HuH-7.5 (cell line): ENCODE measurements at regions not wholly inside any gene's neighbourhood (a gene's known extent, or its start where the extent isn't known, plus 50 kb on each side); places are given as distances from the start of the nearest gene placed in this dataset.
A peak's percentile ranks its signal among the peaks of the same experiment; 100 is the strongest.
"Not testable (repeated sequence)": the region's sequence is repeated elsewhere in the genome, so short reads cannot be mapped to it uniquely, and the experiment has no call there.

Experiments
- DNase-seq: peaks from one replicate; pipeline ENCODE4 v3.0.0; 2011; ENCODE audit warnings: low spot score

GRCh38 chr1:214715126-214715525 lies 112.1 kb downstream of the CENPF start:
- no peak for DNase-seq

- no peak for DNase-seq
These were observed 114.4 kb downstream of the CENPF start for GRCh38 chr1:214717351-214717750.

DNA sequence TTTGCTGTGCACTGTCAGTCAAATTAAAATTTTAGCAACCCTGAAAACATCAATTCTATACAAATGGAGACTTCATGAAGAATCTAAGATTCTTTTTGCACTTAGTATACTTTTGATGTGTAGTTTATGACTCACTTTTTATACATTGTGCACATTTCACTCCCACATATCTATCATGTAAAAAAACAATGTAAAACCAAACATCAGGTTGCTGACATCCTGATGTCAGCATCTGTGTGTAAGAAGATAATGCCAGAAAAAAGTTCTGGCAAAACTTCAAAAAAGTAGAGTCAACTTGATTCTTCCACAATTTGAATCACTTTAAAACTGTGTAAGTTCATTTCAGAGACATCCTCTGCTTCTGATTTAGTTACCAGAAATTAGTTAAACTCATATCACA lies 115.7 kb downstream of the CENPF start:
- DNase-seq = no peak

DNA sequence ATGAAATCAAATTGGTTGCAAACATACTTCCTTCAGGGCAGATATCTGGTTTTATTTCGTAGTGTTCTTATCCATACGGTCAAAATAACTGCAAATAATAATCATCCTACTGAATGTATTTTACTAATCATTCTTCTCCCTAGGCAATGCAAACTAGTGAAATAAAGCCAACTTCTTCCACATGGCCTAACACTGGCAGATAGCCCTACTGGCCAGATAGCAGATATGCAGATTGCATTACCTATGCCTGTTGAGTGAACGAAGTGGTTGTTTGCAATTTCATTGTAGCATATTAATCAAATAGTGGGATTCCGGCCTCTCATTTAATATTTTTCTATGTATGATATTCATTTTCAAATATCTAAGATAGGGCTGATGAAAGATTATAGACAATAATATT lies 116.2 kb downstream of the CENPF start:
- no peak for DNase-seq

- no peak for DNase-seq
These were observed 117.6 kb downstream of the CENPF start for GRCh38 chr1:214720561-214720960.

GRCh38 chr1:214727274-214727673 lies 124.3 kb downstream of the CENPF start:
- DNase-seq = no peak

DNA sequence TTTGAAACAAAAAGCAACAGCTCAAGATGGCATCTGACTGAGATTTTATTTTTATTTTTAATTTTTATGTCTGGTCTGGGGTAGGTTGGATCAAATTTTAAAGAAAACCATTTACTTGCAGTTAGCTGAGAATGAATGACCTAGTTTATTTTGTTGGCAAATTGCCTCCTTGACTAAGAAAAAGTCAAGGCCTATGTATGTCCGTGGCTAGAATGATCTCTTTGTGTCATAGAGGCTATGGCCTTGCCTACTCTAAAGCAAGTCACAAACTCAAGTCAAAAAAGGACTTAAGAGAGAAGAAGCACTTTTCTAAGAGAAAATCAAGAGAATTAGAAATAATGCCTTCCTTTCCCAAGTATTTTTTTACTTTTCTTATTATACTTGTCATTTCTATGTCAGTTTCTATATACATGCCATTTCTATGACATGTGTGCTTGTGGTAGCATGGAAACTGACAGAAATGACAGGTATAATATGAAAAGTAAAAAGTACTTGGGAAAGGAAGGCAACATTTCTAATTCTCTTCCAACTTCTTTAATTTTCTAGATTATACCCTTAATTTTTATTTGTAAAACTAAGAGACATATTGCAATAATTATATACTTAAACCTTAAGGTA lies 136.7 kb downstream of the CENPF start:
- no peak for DNase-seq

DNA sequence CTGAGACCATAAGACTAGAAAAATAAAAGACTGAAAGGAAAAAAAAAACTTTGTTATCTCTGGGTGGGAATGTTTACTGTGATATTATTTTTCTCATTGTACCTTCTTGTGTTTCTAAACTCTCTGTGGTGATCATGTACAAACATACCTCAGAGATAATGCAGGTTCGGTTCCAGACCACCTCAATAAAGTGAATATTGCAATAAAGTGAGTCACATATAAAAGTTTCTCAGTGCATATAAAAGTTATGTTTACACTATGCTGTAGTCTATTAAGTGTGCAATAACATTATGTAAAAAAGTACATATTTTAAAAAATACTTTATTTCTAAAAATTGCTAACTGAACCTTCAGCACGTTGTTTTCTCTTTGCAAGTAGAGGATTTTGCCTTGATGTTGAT lies 137.5 kb downstream of the CENPF start:
- DNase-seq = no peak

DNA sequence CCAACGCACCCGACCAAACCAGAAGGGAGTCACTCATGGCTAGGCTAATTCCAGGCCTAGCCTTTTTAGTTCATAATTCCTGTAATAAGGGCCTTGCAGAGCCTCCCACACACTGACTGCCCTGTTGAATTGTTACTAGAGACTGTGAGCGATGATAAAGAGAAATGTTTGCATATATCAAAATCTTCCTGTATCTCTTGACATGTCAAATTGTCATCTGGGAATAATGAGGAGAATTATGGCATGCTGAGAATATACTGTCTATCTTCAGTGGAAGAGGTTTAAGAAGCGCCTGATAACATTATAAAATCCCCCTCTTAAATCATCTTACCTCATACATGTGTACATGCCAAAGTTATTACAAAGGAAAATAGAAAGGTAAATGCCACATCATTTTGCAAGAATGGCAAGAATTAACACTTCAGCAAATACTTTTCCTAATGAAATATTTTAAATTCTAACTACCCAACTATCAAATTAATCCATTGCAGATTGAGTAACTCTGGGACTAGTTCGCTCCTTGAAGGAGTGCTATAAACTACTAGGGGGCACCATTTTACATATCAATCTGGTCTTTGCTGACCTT lies 144.1 kb downstream of the CENPF start:
- DNase-seq = no peak

DNA sequence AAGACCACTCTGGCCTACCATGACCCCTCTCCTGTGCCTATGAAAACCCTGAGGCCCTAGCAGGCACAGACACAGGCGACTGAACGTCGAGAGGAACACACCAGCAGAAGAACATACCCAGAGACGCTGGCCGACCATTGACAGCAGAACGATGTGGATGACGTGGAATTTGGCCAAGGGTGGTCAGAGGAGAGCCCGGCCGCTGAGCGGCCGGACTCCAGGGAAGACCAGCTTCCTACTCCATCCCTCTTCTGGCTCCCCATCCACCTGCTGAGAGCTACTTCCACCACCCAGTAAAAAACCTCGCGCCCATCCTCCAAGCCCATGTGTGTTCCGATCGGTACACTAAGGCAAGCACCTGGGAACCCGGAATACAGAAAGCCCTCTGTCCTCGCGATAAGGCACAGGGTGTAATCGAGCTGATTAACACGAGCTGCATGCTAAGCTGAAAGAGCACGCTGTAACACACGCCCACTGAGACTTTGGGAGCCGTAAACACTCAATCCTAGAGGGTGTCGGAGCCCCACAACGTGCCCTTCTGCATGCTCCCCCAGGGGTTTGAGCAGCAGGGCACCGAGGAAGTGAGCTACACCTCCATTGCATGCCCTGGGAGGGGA lies 150.3 kb downstream of the CENPF start:
- DNase-seq = no peak

DNA sequence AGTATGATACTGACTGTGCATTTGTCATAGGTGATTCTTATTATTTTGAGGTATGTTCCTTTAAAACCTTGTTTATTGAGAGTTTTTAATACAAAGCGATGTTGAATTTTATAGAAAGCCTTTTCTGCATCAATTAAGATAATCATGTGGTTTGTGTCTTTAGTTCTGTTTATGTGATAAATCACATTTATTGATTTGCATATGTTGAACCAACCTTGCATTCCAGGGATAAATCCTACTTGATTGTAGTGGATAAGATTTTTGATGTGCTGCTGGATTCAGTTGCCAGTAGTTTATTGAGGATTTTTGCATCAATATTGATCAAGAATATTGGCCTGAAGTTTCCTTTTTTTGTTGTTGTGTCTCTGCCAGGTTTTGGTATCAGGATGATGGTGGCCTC lies 158.0 kb downstream of the CENPF start:
- DNase-seq = no peak

DNA sequence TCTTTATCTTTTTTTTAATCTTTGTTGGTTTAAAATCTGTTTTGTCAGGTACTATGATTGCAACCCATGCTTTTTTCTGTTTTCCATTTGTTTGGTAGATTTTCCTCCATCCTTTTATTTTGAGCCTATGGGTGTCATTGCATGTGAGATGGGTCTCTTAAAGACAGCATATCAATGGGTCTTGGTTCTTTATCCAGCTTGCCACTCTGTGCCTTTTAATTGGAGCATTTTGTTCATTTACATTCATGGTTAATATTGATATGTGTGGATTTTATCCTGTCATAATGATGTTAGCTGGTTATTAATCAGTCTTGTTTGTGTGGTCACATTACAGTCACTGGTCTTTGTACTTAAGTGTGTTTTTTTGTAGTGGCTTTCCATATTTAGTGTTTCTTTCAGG lies 159.9 kb downstream of the CENPF start:
- DNase-seq = no peak

DNA sequence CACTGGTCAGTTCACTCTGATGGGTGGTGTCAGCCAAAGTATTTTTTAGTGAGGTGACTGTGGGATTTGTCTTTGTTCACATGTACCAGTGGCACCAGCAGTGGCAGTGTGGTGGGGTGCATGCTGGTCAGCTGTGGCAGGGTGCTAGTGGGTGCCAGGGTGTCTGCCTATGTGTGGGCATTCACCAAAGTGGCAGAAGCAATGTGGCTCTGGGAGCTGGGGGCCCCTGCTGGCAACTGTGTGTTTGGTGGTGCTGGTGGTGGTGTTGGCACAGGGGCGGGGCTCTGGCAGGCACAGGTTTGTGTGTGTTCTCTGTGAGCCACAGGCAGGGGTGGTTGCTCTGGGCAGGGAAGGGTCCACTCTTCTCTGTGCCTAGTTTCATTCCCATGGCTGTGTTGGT lies 161.5 kb downstream of the CENPF start:
- no peak for DNase-seq

- no peak for DNase-seq
These were observed 164.2 kb downstream of the CENPF start for GRCh38 chr1:214767221-214767620.

DNA sequence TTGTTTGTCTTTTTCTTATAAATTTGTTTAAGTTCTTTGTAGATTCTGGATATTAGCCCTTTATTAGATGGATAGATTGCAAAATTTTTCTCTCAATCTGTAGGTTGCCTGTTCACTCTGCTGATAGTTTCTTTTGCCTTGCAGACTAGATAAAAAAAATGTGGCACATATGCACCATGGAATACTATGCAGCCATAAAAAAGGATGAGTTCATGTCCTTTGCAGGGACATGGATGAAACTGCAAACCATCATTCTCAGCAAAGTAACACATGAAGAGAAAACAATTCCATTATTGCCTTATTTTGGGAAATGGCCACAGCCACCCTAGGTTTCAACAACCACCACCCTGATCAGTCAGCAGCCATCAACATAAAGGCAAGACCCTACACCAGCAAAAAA lies 166.7 kb downstream of the CENPF start:
- DNase-seq = not testable (repeated sequence)

- no peak for DNase-seq
These were observed 174.4 kb downstream of the CENPF start for GRCh38 chr1:214777364-214777763.

- no peak for DNase-seq
These were observed 189.0 kb downstream of the CENPF start for GRCh38 chr1:214791961-214792360.

DNA sequence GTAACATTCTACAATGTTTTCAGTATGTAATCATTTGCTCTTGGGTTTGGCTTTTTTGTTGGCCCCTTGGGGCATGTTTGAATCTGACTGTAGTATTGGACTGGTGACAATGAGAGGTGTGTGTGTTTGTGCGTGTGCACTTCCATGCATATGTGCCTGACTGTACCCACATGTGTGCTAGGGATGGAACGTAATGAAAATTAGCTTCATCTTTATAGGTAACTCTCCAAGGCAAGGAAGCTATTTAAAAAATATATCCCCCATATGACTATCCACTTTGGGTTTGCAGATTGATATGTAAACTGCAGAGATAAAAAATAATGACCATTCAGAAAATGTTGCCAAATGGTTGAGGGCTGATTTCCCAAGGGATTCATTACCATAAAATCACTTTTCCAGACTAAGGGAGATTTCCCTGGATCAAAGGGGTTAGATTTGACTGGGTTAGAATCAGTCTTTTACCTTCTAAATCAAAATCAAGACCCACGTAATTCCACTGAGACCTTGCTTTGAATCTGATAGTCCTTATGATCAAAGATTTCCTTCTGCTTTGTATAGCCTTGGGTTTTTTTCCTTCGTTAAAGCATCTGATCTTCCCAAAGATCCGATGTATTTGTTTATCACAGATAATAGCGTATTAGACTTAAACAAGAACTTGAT lies 189.7 kb downstream of the CENPF start:
- no peak for DNase-seq

DNA sequence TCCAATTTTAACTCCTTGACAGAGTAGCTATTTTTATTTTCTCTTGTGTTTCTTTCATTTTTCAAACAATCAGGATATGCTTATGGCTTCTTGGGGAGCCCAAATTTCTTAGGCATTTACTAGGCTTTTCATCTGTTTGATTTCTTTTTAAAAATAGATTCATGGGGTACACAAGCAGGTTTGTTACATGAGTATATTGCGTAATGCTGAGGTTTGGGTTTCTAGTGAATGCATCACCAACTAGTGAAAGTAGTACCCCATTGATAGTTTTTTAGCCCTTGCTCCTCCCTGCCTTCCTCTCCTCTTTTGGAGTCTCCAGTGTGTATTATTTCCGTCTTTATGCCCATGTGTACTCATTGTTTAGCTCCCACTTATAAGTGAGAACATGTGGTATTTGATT lies 190.7 kb downstream of the CENPF start:
- DNase-seq = no peak

GRCh38 chr1:214801191-214801590 lies 198.2 kb downstream of the CENPF start:
- no peak for DNase-seq

DNA sequence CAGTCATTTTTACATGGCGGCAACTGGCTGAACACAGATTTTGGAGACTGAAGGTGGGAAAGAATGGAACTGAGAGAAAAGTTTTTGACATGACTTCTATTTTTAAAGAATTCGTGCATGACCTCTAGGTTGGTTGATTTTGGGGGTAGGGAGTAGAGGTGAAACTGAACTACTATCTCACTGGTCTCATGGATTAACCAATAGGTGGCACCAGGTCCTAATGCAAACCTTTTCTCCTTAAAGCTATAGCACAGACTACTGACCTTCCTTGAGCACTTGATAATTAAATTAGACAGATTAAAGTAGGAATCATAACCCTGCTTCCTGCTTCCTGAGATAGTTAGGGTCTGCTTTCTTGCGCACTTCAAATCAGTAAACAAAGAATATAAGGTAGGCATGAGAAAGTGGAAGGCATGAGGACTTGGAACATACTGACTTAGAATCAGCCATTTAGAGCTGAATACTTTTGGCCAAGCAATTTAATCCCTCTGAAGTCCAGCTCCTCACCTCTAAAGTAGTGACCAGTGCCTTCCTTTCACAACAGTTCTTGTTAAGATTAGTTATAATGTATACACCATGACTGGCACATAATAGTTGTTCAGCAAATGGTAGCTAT lies 206.0 kb downstream of the CENPF start:
- DNase-seq = peak; percentile 4

DNA sequence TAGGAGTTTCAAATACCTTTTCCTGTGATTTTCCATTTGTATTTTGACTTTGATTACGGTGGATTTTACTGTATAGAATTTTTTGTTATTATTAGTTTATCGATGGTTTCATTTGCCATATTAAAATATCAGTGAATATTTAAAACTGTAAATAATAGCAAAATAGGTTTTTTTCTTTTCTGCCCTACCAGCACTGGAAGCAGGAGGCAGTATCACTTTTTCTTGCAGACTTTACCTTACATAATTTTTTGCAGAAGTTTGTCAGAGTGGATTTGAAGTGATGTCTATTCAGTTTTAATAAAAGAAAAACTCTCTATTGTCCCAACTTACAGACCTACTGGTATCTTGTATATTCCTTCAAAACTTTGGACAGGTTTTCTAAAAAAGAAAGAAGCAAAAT lies 213.6 kb downstream of the CENPF start:
- DNase-seq = no peak
